ENCODE measurements at regions not wholly inside any gene's neighbourhood (a gene's known extent, or its start where the extent isn't known, plus 50 kb on each side); places are given as distances from the start of the nearest gene placed in this dataset.

- H3K4me3 Mint-ChIP-seq, result no peak overlapping the region
- DNase-seq (ENCODE audit: low spot score), result peak; percentile 51
- TF ChIP-seq ZNF462 (CRISPR knock-in tag; IDR thresholded peaks at IDR 0.05), result 0 out of 2 replicates have a peak, but pooled peaks have one; percentile 12
- no peak for TF ChIP-seq ZNF331 (CRISPR knock-in tag; IDR thresholded peaks at IDR 0.05; ENCODE audit: low read depth)
- no peak overlapping the region; the same call in 1 of the 2 replicates for H3K27ac Mint-ChIP-seq
- peak; percentile 78 for ATAC-seq
- H3K27ac ChIP-seq (ENCODE audit: low read depth), result no peak overlapping the region
- no peaks in the 10 kb centered on the region for H3K79me2 ChIP-seq (replicated peaks; ENCODE audit: insufficient read depth)
- H3K27me3 ChIP-seq (ENCODE audit: insufficient read depth), result no peaks in the 10 kb centered on the region
- H3K4me1 Mint-ChIP-seq, result peaks cover 6% of the 10 kb centered on the region
- H3K36me3 ChIP-seq (ENCODE audit: insufficient read depth), result 0 out of 2 replicates have a peak, but pooled peaks cover 5% of the 10 kb centered on the region
- H3K27me3 Mint-ChIP-seq (ENCODE audit: insufficient read depth, low read depth, poor library complexity), result peaks cover 7% of the 10 kb centered on the region
- no peaks in the 10 kb centered on the region for H3F3A ChIP-seq (replicated peaks; ENCODE audit: low read depth)
- H3K4me2 ChIP-seq, result no peak overlapping the region
- peaks cover 24% of the 10 kb centered on the region for H3K9me3 Mint-ChIP-seq
- H3K4me3 ChIP-seq, result no peak overlapping the region
- peaks cover 17% of the 10 kb centered on the region; the same call in 2 of the 3 replicates for H3K36me3 Mint-ChIP-seq (ENCODE audit: low read depth)
- H4K20me1 ChIP-seq (replicated peaks; ENCODE audit: insufficient read depth), result no peaks in the 10 kb centered on the region
- H3K4me1 ChIP-seq (ENCODE audit: insufficient read depth), result no peaks in the 10 kb centered on the region
- H3K9me2 ChIP-seq (ENCODE audit: insufficient read depth), result peaks cover 10% of the 10 kb centered on the region
- peak overlapping the region; percentile 76 for H2AFZ ChIP-seq
Observed at GRCh38 chr6:74041420-74041819, 345.4 kb downstream of the CD109 start.

- ATAC-seq, result no peak
- no peak overlapping the region for H2AFZ ChIP-seq
- TF ChIP-seq EZH2 (IDR thresholded peaks at IDR 0.05; ENCODE audit: low read depth, unreplicated experiment) (no peak), ZNF331 (CRISPR knock-in tag; IDR thresholded peaks at IDR 0.05; ENCODE audit: low read depth) (no peak), EZH2phosphoT487 (IDR thresholded peaks at IDR 0.05; ENCODE audit: unreplicated experiment) (no peak), NANOG (IDR thresholded peaks at IDR 0.05; ENCODE audit: borderline replicate concordance) (no peak), CTCF (conservative IDR thresholded peaks at IDR 0.05; ENCODE audit: low read depth in 2 of 2) (no peak), STAT1 (IDR thresholded peaks at IDR 0.05; ENCODE audit: unreplicated experiment) (no peak)
- TF ChIP-seq, protein P1, sequence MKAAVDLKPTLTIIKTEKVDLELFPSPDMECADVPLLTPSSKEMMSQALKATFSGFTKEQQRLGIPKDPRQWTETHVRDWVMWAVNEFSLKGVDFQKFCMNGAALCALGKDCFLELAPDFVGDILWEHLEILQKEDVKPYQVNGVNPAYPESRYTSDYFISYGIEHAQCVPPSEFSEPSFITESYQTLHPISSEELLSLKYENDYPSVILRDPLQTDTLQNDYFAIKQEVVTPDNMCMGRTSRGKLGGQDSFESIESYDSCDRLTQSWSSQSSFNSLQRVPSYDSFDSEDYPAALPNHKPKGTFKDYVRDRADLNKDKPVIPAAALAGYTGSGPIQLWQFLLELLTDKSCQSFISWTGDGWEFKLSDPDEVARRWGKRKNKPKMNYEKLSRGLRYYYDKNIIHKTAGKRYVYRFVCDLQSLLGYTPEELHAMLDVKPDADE (IDR thresholded peaks at IDR 0.05), result no peak
Observed at GRCh38 chr6:74018825-74019224, 322.8 kb downstream of the CD109 start.

More at GRCh38 chr6:74018825-74019224, 322.8 kb downstream of the CD109 start:
- DNase-seq (ENCODE audit: low spot score), result no peak
- Histone ChIP-seq H3K4me3 (no peak overlapping the region), H3K27me3 (ENCODE audit: insufficient read depth) (no peaks in the 10 kb centered on the region), H3K79me2 (replicated peaks; ENCODE audit: insufficient read depth) (no peaks in the 10 kb centered on the region), H3K4me1 (ENCODE audit: insufficient read depth) (no peaks in the 10 kb centered on the region), H4K20me1 (replicated peaks; ENCODE audit: insufficient read depth) (no peaks in the 10 kb centered on the region), H3K9me2 (ENCODE audit: insufficient read depth) (0 out of 2 replicates have a peak, but pooled peaks cover 2% of the 10 kb centered on the region), H3K36me3 (ENCODE audit: insufficient read depth) (peaks cover 1% of the 10 kb centered on the region; the same call in 1 of the 2 replicates), H3K27ac (ENCODE audit: low read depth) (no peak overlapping the region), H3F3A (replicated peaks; ENCODE audit: low read depth) (no peaks in the 10 kb centered on the region), H3K4me2 (no peak overlapping the region)
- peaks cover 28% of the 10 kb centered on the region for H3K9me3 Mint-ChIP-seq
- H3K27ac Mint-ChIP-seq, result no peak overlapping the region
- no peak overlapping the region for H3K4me3 Mint-ChIP-seq
- no peaks in the 10 kb centered on the region for H3K4me1 Mint-ChIP-seq
- no peaks in the 10 kb centered on the region for H3K27me3 Mint-ChIP-seq (ENCODE audit: insufficient read depth, low read depth, poor library complexity)
- peaks cover 8% of the 10 kb centered on the region; the same call in 2 of the 3 replicates for H3K36me3 Mint-ChIP-seq (ENCODE audit: low read depth)

Data from GM23338 (cell line).